Mucosa of rectum (tissue), 2 donors: ENCODE measurements at regions not wholly inside any gene's neighbourhood (a gene's known extent, or its start where the extent isn't known, plus 50 kb on each side); places are given as distances from the start of the nearest gene placed in this dataset.

Source experiments
- H3K27ac ChIP-seq, 2 donors: one replicate each; pipeline ENCODE4 v1.7.0; 2013; ENCODE audit warnings: inconsistent platforms in 2 of 2, low read depth in 2 of 2, low read length in 2 of 2
- H3K27me3 ChIP-seq, 2 donors: one replicate each; pipeline ENCODE4 v1.7.0; 2013; ENCODE audit warnings: low read length in 2 of 2; ENCODE audit not compliant: control insufficient read depth in 2 of 2, insufficient read depth in 2 of 2
- H3K36me3 ChIP-seq, 2 donors: one replicate each; pipeline ENCODE4 v1.7.0; 2013; ENCODE audit warnings: low read length in 2 of 2; ENCODE audit not compliant: control insufficient read depth in 2 of 2, insufficient read depth in 2 of 2
- H3K4me1 ChIP-seq, 2 donors: one replicate each; pipeline ENCODE4 v1.7.0; 2013; ENCODE audit warnings: low read length in 2 of 2, mild to moderate bottlenecking in 1 of 2; ENCODE audit not compliant: control insufficient read depth in 2 of 2, insufficient read depth in 2 of 2
- H3K4me3 ChIP-seq, 2 donors: one replicate each; pipeline ENCODE4 v1.7.0; 2013; ENCODE audit warnings: low read length in 2 of 2
- H3K9ac ChIP-seq, 2 donors: one replicate each; pipeline ENCODE4 v1.7.0; 2013; ENCODE audit warnings: low read length in 2 of 2, low read depth in 1 of 2, mild to moderate bottlenecking in 1 of 2
- H3K9me3 ChIP-seq, 2 donors: one replicate each; pipeline ENCODE4 v1.7.0; 2013; ENCODE audit warnings: low read length in 2 of 2; ENCODE audit not compliant: control insufficient read depth in 2 of 2
- donor health status: healthy.
- donor health status: Normal muscosa, but diverticular disease.

DNA sequence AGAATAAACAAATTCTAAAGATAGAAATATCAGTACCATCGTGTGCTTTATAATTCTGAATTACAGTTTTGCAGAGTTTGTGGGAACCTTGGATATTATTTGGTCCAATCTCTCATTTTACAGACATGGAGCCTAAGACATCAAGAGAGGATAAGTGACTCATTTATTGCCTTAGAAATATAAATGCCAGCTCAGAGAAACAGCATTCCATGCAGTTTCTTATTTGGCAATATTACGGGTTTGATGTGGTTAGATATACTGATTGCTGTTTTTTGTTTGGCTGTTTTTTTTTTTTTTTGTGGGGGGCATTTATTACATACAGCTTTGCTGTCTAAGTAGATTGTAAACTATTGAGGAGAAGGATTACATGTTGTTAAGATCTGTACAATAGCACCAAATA, 1241.1 kb upstream of the LRRTM1 start:
- no peak overlapping the region for H3K9ac ChIP-seq
- H3K9me3 ChIP-seq: no peaks in the 10 kb centered on the region
- no peaks in the 10 kb centered on the region for H3K4me1 ChIP-seq
- no peak overlapping the region for H3K27ac ChIP-seq
- no peaks in the 10 kb centered on the region for H3K36me3 ChIP-seq
- no peak overlapping the region for H3K4me3 ChIP-seq
- no peaks in the 10 kb centered on the region for H3K27me3 ChIP-seq

- H3K4me3 ChIP-seq: no peak overlapping the region
- H3K9ac ChIP-seq: no peak overlapping the region
- no peaks in the 10 kb centered on the region for H3K9me3 ChIP-seq
- no peaks in the 10 kb centered on the region for H3K27me3 ChIP-seq
- no peaks in the 10 kb centered on the region for H3K36me3 ChIP-seq
- no peaks in the 10 kb centered on the region for H3K4me1 ChIP-seq
- no peak overlapping the region for H3K27ac ChIP-seq
These were observed 1237.6 kb upstream of the LRRTM1 start for GRCh38 chr2:81542119-81542518.

DNA sequence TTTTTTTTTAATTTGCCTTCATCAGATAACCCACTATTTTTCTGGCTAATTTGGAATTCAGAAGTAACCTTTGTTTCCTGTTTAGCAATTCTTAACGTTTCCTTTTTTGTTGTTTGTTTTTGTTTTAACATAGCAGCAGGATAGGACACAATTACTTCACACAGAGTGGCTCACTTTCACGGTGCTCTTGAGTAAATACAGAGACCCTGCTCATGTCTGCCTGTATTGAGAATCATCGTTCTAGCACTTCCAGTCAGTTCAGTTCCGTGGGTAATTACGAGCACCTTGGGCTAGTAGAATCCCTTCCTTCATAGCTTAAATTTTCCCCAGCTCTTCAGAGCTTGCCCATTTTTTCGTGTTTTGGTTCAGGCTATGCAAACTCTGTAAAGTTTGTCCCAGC, 1225.4 kb upstream of the LRRTM1 start:
- H3K27me3 ChIP-seq: no peaks in the 10 kb centered on the region
- no peaks in the 10 kb centered on the region for H3K9me3 ChIP-seq
- H3K36me3 ChIP-seq: no peaks in the 10 kb centered on the region
- H3K4me1 ChIP-seq: no peaks in the 10 kb centered on the region
- no peak overlapping the region for H3K4me3 ChIP-seq
- no peak overlapping the region for H3K27ac ChIP-seq
- H3K9ac ChIP-seq: no peak overlapping the region

GRCh38 chr2:81528852-81529480, 1224.4 kb upstream of the LRRTM1 start:
- no peak overlapping the region for H3K4me3 ChIP-seq
- H3K4me1 ChIP-seq: no peaks in the 10 kb centered on the region
- H3K9me3 ChIP-seq: no peaks in the 10 kb centered on the region
- no peaks in the 10 kb centered on the region for H3K27me3 ChIP-seq
- no peaks in the 10 kb centered on the region for H3K36me3 ChIP-seq
- no peak overlapping the region for H3K9ac ChIP-seq
- no peak overlapping the region for H3K27ac ChIP-seq

GRCh38 chr2:81523344-81523743, 1218.8 kb upstream of the LRRTM1 start:
- Histone ChIP-seq H3K4me3 (no peak overlapping the region), H3K9me3 (no peaks in the 10 kb centered on the region), H3K9ac (no peak overlapping the region), H3K4me1 (no peaks in the 10 kb centered on the region), H3K27me3 (no peaks in the 10 kb centered on the region), H3K27ac (no peak overlapping the region), H3K36me3 (no peaks in the 10 kb centered on the region)

DNA sequence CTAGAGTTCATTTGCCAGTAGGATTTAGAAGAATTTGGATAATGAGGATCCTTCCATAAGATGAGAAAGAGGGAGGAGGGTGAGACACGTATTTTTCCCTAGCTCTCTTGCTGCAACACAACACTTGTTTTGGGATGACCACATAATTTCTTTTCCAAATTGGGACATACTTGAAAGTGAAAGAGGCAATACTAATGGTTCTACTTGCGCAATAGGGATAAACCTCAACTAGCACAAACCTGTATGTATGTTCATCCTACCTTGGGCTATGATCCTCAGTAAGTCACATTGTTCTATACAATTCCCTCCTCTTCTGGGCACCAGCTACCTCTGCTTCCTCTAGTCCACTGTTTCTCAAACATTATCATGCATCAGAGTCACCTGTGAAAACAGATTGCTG, 1208.8 kb upstream of the LRRTM1 start:
- H3K36me3 ChIP-seq: no peaks in the 10 kb centered on the region

GRCh38 chr2:81505586-81505985, 1201.0 kb upstream of the LRRTM1 start:
- Histone ChIP-seq H3K9me3 (no peaks in the 10 kb centered on the region), H3K4me3 (no peak overlapping the region), H3K27ac (no peak overlapping the region), H3K9ac (no peak overlapping the region), H3K36me3 (no peaks in the 10 kb centered on the region), H3K4me1 (no peaks in the 10 kb centered on the region), H3K27me3 (no peaks in the 10 kb centered on the region)

More for the DNA sequence above, 1208.8 kb upstream of the LRRTM1 start:
- Histone ChIP-seq H3K4me1 (no peaks in the 10 kb centered on the region), H3K9ac (no peak overlapping the region), H3K4me3 (no peak overlapping the region), H3K27me3 (no peaks in the 10 kb centered on the region), H3K9me3 (peaks cover 0 to 2% of the 10 kb centered on the region in 2 donors), H3K27ac (no peak overlapping the region)

- Histone ChIP-seq H3K27me3 (no peaks in the 10 kb centered on the region), H3K36me3 (no peaks in the 10 kb centered on the region), H3K4me1 (no peaks in the 10 kb centered on the region), H3K9ac (no peak overlapping the region), H3K9me3 (no peaks in the 10 kb centered on the region), H3K4me3 (no peak overlapping the region), H3K27ac (no peak overlapping the region)
These were observed 1191.0 kb upstream of the LRRTM1 start for GRCh38 chr2:81495556-81495955.

DNA sequence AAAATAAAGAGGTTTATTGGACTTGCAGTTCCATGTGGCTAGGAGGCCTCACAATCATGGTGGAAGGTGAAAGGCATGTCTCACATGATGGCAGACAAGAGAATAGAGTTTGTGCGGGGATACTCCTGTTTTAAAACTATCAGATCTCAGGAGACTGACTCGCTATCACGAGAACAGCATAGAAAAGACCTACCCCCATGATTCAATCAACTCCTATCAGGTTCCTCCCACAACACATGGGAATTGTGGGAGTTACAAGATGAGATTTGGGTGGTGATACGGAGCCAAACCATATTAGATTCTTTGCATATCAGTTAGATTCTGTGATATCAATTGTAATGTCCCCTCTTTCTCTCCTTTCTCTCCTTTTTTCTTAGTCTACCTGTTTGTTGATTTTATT, 1178.7 kb upstream of the LRRTM1 start:
- Histone ChIP-seq H3K4me3 (no peak overlapping the region), H3K27me3 (no peaks in the 10 kb centered on the region), H3K9ac (no peak overlapping the region), H3K9me3 (no peaks in the 10 kb centered on the region), H3K27ac (no peak overlapping the region), H3K4me1 (no peaks in the 10 kb centered on the region), H3K36me3 (no peaks in the 10 kb centered on the region)

- Histone ChIP-seq H3K4me1 (no peaks in the 10 kb centered on the region), H3K36me3 (no peaks in the 10 kb centered on the region), H3K9ac (no peak overlapping the region), H3K27ac (no peak overlapping the region), H3K4me3 (no peak overlapping the region), H3K9me3 (no peaks in the 10 kb centered on the region), H3K27me3 (no peaks in the 10 kb centered on the region)
These were observed 1177.4 kb upstream of the LRRTM1 start for GRCh38 chr2:81481994-81482368.
